Panc1 (cell line): ENCODE measurements at regions not wholly inside any gene's neighbourhood (a gene's known extent, or its start where the extent isn't known, plus 50 kb on each side); places are given as distances from the start of the nearest gene placed in this dataset.
"Not testable (repeated sequence)": the region's sequence is repeated elsewhere in the genome, so short reads cannot be mapped to it uniquely, and the experiment has no call there.

ENCODE experiments used
- ATAC-seq: fragments of 200-7000 bp; cut with Tn5 transposase; 2 replicates; pipeline ENCODE4 v1.9.1; 2020; ENCODE audit warnings: mild to moderate bottlenecking, moderate library complexity
- BruUV-seq: library from RNA; stranded (reverse); fragments of 400-500 nt; replicated peaks from 2 replicates; lab custom pipeline; 2021; lab: Mats Ljungman, UMichigan
- CTCF ChIA-PET: fragments of 300-600 bp; sonication (Branson Sonifier 250); formaldehyde crosslinking; loops from one replicate; lab custom pipeline; 2022; ENCODE audit warnings: antibody characterized with exemption; lab: Charles Lee
- POLR2A ChIA-PET: fragments of 300-600 bp; sonication (Branson Sonifier 250); formaldehyde crosslinking; loops from one replicate; lab custom pipeline; 2022; ENCODE audit warnings: antibody characterized with exemption; lab: Charles Lee
- DNase-seq: peaks from one replicate; pipeline ENCODE4 v3.0.0-alpha.2; 2010; ENCODE audit warnings: low read depth, low spot score
- H3K27ac ChIP-seq: 2 replicates; pipeline ENCODE4 v1.5.1; 2011; ENCODE audit warnings: mild to moderate bottlenecking, low read length, inconsistent platforms
- H3K27me3 ChIP-seq: fragments of 200-500 bp; sonication (Bioruptor generic); 2 replicates; pipeline ENCODE4 v1.6.0; 2014; ENCODE audit warnings: low read length, inconsistent platforms; ENCODE audit not compliant: control insufficient read depth, insufficient read depth
- H3K36me3 ChIP-seq: fragments of 200-500 bp; sonication (Bioruptor generic); 2 replicates; pipeline ENCODE4 v1.5.1; 2014; ENCODE audit warnings: inconsistent platforms, mild to moderate bottlenecking, low read length, moderate library complexity; ENCODE audit not compliant: control insufficient read depth, insufficient read depth
- H3K4me1 ChIP-seq: 2 replicates; pipeline ENCODE4 v1.5.1; 2011; ENCODE audit warnings: inconsistent platforms, mild to moderate bottlenecking, low read length, moderate library complexity; ENCODE audit not compliant: control insufficient read depth, insufficient read depth
- H3K4me3 ChIP-seq, 2 experiments: 2 replicates each; pipeline ENCODE4 v1.5.1; 2011 to 2012; ENCODE audit warnings: low read depth in 2 of 2, low read length in 2 of 2, mild to moderate bottlenecking in 2 of 2, inconsistent platforms in 1 of 2, moderate library complexity in 1 of 2
- H3K9me3 ChIP-seq: fragments of 200-500 bp; sonication (Bioruptor generic); 2 replicates; pipeline ENCODE4 v1.5.1; 2014; ENCODE audit warnings: low read depth, mild to moderate bottlenecking, inconsistent platforms, low read length, moderate library complexity; ENCODE audit not compliant: control insufficient read depth, insufficient read depth
- CTCF ChIP-seq: fragments of 450-650 bp; IDR thresholded peaks from 2 replicates; pipeline ENCODE4 v1.5.1; 2017; ENCODE audit warnings: mild to moderate bottlenecking
- POLR2AphosphoS5 ChIP-seq: IDR thresholded peaks from 2 replicates; pipeline ENCODE4 v1.6.1; 2012; ENCODE audit warnings: mild to moderate bottlenecking, low read depth, low read length, moderate library complexity
- SIN3A ChIP-seq: IDR thresholded peaks from 2 replicates; pipeline ENCODE4 v1.6.1; 2012; ENCODE audit warnings: low read depth, mild to moderate bottlenecking, low read length, moderate library complexity, borderline replicate concordance; ENCODE audit not compliant: insufficient read depth
- TCF7L2 ChIP-seq: IDR thresholded peaks from 2 replicates; pipeline ENCODE4 v1.6.1; 2011; ENCODE audit warnings: mild to moderate bottlenecking, low read depth, low read length, inconsistent platforms
- in situ Hi-C: cut with HindIII; loops from 2 replicates; pipeline ENCODE4 v1.10.0; 2016; ENCODE audit warnings: low sequenced_read_pairs, low pct_unique_long_range_greater_than_20kb
- intact Hi-C: fragments of 100-400 bp; cut with micrococcal nuclease; formaldehyde crosslinking; loops from one replicate; pipeline ENCODE4 v1.10.0; 2022; ENCODE audit not compliant: unreplicated experiment
- TF ChIP-seq, protein P1 (sequence below), 2 experiments: IDR thresholded peaks; 2 replicates each; pipeline ENCODE4 v1.6.1; 2011 to 2012; ENCODE audit warnings: low read depth in 2 of 2, control low read depth in 1 of 2, low read length in 1 of 2, mild to moderate bottlenecking in 1 of 2, moderate library complexity in 1 of 2; ENCODE audit not compliant: insufficient read depth in 1 of 2

GRCh38 chr1:204780630-204781029 lies 90.0 kb upstream of the NFASC start:
- DNase-seq (no peak), ATAC-seq (no peak)
- Histone ChIP-seq H3K4me3 (no peak overlapping the region), H3K27ac (no peak overlapping the region), H3K36me3 (no peaks in the 10 kb centered on the region), H3K4me1 (no peaks in the 10 kb centered on the region), H3K27me3 (peaks cover 15% of the 10 kb centered on the region; the same call in 1 of the 2 replicates), H3K9me3 (no peaks in the 10 kb centered on the region)
- POLR2A ChIA-PET: no interaction called here
- intact Hi-C loops: no loop called here
- TF ChIP-seq, protein P1, sequence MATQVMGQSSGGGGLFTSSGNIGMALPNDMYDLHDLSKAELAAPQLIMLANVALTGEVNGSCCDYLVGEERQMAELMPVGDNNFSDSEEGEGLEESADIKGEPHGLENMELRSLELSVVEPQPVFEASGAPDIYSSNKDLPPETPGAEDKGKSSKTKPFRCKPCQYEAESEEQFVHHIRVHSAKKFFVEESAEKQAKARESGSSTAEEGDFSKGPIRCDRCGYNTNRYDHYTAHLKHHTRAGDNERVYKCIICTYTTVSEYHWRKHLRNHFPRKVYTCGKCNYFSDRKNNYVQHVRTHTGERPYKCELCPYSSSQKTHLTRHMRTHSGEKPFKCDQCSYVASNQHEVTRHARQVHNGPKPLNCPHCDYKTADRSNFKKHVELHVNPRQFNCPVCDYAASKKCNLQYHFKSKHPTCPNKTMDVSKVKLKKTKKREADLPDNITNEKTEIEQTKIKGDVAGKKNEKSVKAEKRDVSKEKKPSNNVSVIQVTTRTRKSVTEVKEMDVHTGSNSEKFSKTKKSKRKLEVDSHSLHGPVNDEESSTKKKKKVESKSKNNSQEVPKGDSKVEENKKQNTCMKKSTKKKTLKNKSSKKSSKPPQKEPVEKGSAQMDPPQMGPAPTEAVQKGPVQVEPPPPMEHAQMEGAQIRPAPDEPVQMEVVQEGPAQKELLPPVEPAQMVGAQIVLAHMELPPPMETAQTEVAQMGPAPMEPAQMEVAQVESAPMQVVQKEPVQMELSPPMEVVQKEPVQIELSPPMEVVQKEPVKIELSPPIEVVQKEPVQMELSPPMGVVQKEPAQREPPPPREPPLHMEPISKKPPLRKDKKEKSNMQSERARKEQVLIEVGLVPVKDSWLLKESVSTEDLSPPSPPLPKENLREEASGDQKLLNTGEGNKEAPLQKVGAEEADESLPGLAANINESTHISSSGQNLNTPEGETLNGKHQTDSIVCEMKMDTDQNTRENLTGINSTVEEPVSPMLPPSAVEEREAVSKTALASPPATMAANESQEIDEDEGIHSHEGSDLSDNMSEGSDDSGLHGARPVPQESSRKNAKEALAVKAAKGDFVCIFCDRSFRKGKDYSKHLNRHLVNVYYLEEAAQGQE (IDR thresholded peaks at IDR 0.05; ENCODE audit: insufficient read depth in 1 of 2, low read depth in 2 of 2, low read length in 1 of 2): no peak
- no peak for TF ChIP-seq CTCF
- TF ChIP-seq TCF7L2: no peak
- TF ChIP-seq POLR2AphosphoS5: no peak
- TF ChIP-seq SIN3A: no peak
- in situ Hi-C loops: no loop called here
- BruUV-seq: no TSS peak
- CTCF ChIA-PET: no interaction called here

GRCh38 chr1:204782118-204782700 lies 88.5 kb upstream of the NFASC start:
- ATAC-seq (no peak), DNase-seq (no peak)
- POLR2A ChIA-PET: no interaction called here
- Histone ChIP-seq H3K27ac (no peak overlapping the region), H3K4me3 (no peak overlapping the region), H3K4me1 (no peaks in the 10 kb centered on the region), H3K36me3 (no peaks in the 10 kb centered on the region), H3K27me3 (peaks cover 9% of the 10 kb centered on the region; the same call in 1 of the 2 replicates), H3K9me3 (no peaks in the 10 kb centered on the region)
- in situ Hi-C loops (no loop called here), intact Hi-C loops (no loop called here)
- TF ChIP-seq, protein P1 (IDR thresholded peaks at IDR 0.05; ENCODE audit: insufficient read depth in 1 of 2, low read depth in 2 of 2, low read length in 1 of 2): no peak
- no peak for TF ChIP-seq SIN3A
- TF ChIP-seq CTCF: no peak
- no peak for TF ChIP-seq TCF7L2
- no peak for TF ChIP-seq POLR2AphosphoS5
- BruUV-seq: no TSS peak
- CTCF ChIA-PET: interaction anchor here (0.7 kb wide), 1 partner anchor 25 kb away, joined by 3 read pairs; no protein-coding TSS in a partner anchor

DNA sequence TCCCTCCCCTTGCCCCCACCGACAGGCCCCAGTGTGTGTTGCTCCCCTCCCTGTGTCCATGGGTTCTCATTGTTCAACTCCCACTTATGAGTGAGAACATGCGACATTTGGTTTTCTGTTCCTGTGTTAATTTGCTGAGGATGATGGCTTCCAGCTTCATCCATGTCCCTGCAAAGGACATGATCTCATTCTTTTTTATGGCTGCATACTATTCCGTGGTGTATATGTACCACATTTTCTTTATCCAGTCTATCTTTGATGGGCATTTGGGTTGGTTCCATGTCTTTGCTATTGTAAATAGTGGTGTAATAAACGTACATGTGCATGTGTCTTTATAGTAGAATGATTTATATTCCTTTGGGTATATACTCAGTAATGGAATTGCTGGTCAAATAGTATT lies 85.6 kb upstream of the NFASC start:
- H3K9me3 ChIP-seq, BruUV-seq, in situ Hi-C loops, POLR2A ChIA-PET, H3K4me3 ChIP-seq, CTCF ChIA-PET, H3K27ac ChIP-seq, H3K36me3 ChIP-seq, intact Hi-C loops, ATAC-seq, H3K4me1 ChIP-seq, DNase-seq: not testable (repeated sequence)
- H3K27me3 ChIP-seq: peaks cover 16% of the 10 kb centered on the region
